Adrenal gland (tissue), 5 donors: ENCODE measurements at regions not wholly inside any gene's neighbourhood (a gene's known extent, or its start where the extent isn't known, plus 50 kb on each side); places are given as distances from the start of the nearest gene placed in this dataset.

ENCODE experiments used
- CTCF ChIP-seq, 6 experiments: fragments of 450-650 bp in 4 of 6; fragments of 200-600 bp in 2 of 6; sonication (generic) in 1 of 6; IDR thresholded peaks; 1 replicate in 5 of 6; 2 replicates in 1 of 6; pipeline versions ENCODE4 v1.5.1 to v1.8.0; 2016 to 2021; ENCODE audit warnings: antibody characterized with exemption in 6 of 6, mild to moderate bottlenecking in 2 of 6, moderate library complexity in 1 of 6
- POLR2A ChIP-seq, 2 donors: fragments of 450-650 bp; IDR thresholded peaks; one replicate each; pipeline ENCODE4 v1.6.1; 2017; ENCODE audit warnings: antibody characterized with exemption in 2 of 2, mild to moderate bottlenecking in 2 of 2, moderate library complexity in 1 of 2
- donor health status: DM: no; HTN: no; CAD: no.

GRCh38 chr2:195572895-195573683 is 83.9 kb upstream of the SLC39A10 start:
- TF ChIP-seq POLR2A (IDR thresholded peaks at IDR 0.05) (no peak), CTCF (IDR thresholded peaks at IDR 0.05) (no peak)
